GM19025 (cell line): ENCODE measurements at regions not wholly inside any gene's neighbourhood (a gene's known extent, or its start where the extent isn't known, plus 50 kb on each side); places are given as distances from the start of the nearest gene placed in this dataset.

Source experiments
- ATAC-seq: cut with Tn5 transposase; IDR thresholded peaks from one replicate; pipeline ENCODE4 v1.9.1; 2021; ENCODE audit warnings: mild to moderate bottlenecking, low read depth, moderate library complexity; ENCODE audit not compliant: unreplicated experiment

DNA sequence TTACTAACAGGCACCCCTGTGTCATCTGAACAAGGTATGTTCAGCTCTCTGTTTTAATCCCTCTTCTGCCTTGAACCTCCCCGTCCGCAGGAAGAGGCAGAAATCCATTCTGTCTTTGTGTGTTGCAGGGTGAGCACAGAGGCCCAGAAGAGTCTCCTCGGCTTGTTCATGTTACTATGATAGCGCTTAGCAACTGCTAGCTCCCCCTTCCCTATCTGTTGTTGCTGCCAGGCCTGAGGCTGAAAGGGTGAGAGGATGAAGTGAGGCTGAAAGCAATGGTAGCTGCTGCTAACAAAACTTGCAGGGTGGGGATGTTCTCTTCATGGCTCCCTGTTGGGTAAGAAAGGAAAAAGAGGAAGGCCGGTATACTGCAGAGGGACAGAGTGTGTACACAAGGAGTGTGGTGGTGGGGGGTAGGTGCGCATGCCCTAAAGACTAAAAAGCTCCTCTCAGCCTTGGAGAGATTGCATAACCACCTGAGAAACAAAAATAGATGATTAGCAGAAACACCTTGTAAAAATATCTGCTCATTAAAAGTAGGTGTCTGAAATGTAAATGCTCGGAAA lies 55.2 kb upstream of the CITED2 start:
- no peak for ATAC-seq

DNA sequence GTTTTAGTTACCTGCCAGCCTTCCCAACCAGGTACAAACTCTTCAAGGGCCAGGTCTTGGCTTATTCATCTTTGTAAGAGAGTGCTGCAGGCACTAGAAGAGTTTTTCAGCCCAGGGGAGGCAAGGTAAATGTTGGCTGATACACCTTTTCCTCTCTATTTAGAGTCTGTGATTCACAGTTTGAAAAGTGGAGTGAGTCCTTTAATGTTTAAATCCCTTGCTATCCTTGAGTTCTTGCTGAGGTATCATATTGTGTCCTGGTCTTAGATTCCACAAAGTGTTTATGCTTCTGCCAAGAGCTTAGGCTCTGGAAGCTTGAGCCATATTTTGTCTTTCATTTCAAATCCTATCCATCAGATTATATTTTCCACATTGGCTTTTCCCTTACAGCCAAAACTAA lies 52.8 kb upstream of the CITED2 start:
- ATAC-seq = no peak

DNA sequence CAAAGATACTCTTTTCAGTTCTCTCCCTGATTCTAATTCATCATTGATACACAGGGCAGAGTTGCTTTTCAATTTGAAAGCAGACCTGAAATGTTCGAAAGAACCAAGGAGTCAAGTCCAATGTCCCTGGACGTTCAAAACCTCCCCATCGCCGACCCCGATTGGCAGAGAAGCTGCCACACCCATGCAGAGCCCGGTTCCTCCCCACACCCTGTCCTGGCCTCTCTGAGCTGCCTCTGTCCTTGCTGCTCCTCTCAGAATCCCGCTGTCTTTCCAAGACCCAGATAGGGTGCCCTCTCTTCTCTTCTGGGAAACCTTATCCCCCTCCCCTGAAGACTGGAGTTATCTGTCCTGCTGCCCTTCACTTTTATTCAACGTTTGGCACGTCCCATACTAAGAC lies 52.3 kb upstream of the CITED2 start:
- ATAC-seq = no peak

DNA sequence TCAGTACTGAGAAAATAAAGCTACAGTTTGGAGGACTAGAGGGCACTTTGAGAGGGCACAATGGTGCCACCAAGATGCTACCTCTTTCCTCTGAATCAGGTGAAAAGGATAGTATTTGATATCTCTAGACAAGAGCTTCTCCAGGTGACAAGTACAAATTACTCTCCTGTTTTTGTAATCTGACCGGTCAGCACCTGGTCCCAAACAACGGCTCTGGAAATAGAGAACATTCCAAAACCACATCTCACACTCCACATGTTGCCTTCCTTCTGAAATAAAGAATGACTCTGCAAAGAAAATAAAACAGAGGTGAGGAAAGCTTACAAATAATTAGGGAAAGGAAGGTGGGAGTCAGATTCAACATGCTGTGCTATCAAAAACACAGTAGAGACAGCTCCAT lies 51.3 kb upstream of the CITED2 start:
- no peak for ATAC-seq

DNA sequence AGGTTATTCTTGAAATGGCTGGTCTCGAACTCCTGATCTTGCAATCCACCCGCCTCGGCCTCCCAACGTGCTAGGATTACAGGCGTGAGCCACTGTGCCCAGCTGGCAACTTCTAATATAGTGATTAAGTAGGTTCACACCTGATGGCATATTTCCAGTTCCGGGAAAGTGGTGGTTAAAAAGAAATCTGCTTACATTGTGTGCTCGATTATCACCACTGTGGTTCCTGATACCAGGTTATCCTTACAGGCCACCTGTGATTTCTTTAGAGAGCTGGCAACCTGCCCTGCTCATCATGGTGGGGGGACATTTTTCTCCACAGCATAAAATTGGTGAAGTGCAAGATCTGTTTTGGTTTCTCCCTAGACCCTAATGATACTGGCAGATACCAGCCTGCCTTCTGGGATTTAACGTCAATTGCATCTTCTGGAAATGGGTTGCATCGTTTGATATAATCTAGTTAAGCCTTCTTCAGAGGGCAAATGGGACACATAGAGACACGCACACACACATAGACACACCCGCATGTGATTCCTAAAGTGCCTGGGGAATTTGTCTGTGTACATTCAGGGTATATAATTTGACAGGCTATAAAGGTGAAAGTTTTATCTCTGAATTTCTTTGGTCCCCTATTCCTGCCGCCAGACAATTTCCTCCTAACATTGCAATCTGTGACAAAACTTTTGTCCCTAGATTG lies 49.7 kb upstream of the CITED2 start:
- ATAC-seq = no peak
